H1 (cell line): ENCODE measurements at regions not wholly inside any gene's neighbourhood (a gene's known extent, or its start where the extent isn't known, plus 50 kb on each side); places are given as distances from the start of the nearest gene placed in this dataset.

Experiments used
- CTCF ChIA-PET: fragments of 300-600 bp; sonication (Branson Sonifier 250); formaldehyde crosslinking; loops from one replicate; lab custom pipeline; 2021; ENCODE audit not compliant: partially characterized antibody; lab: Charles Lee
- POLR2A ChIA-PET: fragments of 300-600 bp; sonication (Branson Sonifier 250); formaldehyde crosslinking; loops from one replicate; lab custom pipeline; 2021; ENCODE audit warnings: inconsistent platforms; ENCODE audit not compliant: partially characterized antibody; lab: Charles Lee
- DNase-seq, 2 experiments: peaks; one replicate each; pipeline versions ENCODE4 v3.0.0 to v3.0.0-alpha.2; 2010 to 2022; ENCODE audit warnings: low spot score in 2 of 2, low read depth in 1 of 2, mixed read lengths in 1 of 2
- FAIRE-seq: peaks from 2 replicates; lab custom pipeline; 2011; peaks lifted over from hg19 to GRCh38; lab: Jason Lieb, UNC
- H2AFZ ChIP-seq: 2 replicates; pipeline ENCODE4 v1.8.1; 2012; ENCODE audit warnings: low read length, inconsistent platforms
- H2AK5ac ChIP-seq: 2 replicates; pipeline ENCODE4 v1.6.1; 2013; ENCODE audit warnings: low read depth, low read length
- H2BK120ac ChIP-seq: replicated peaks from 2 replicates; pipeline ENCODE3; 2013; ENCODE audit warnings: low read depth, low read length, inconsistent platforms
- H2BK12ac ChIP-seq: 2 replicates; pipeline ENCODE4 v1.6.1; 2013; ENCODE audit warnings: low read depth, low read length
- H2BK15ac ChIP-seq: 2 replicates; pipeline ENCODE4 v1.6.1; 2013; ENCODE audit warnings: low read length
- H2BK20ac ChIP-seq: 2 replicates; pipeline ENCODE4 v1.6.1; 2013; ENCODE audit warnings: low read length
- H2BK5ac ChIP-seq: 2 replicates; pipeline ENCODE4 v1.6.1; 2013; ENCODE audit warnings: low read depth, low read length
- H3K14ac ChIP-seq: 2 replicates; pipeline ENCODE4 v1.6.1; 2013; ENCODE audit warnings: inconsistent platforms; ENCODE audit not compliant: insufficient read length
- H3K18ac ChIP-seq: 2 replicates; pipeline ENCODE4 v1.6.1; 2013; ENCODE audit warnings: low read length; ENCODE audit errors: extremely low read depth
- H3K23ac ChIP-seq: 2 replicates; pipeline ENCODE4 v1.6.1; 2013; ENCODE audit warnings: inconsistent platforms; ENCODE audit not compliant: insufficient read length
- H3K23me2 ChIP-seq: 2 replicates; pipeline ENCODE4 v1.6.1; 2013; ENCODE audit warnings: low read depth, low read length
- H3K27ac ChIP-seq: 2 replicates; pipeline ENCODE4 v1.6.1; 2011; ENCODE audit warnings: low read depth, low read length, inconsistent platforms
- H3K27me3 ChIP-seq, 4 experiments: replicated peaks in 1 of 4; 1 replicate in 1 of 4; 2 replicates in 3 of 4; pipeline versions ENCODE4 v1.6.1 to v1.8.1; 2011 to 2013; ENCODE audit warnings: low read length in 3 of 4, mild to moderate bottlenecking in 3 of 4, inconsistent platforms in 2 of 4, mixed read lengths in 2 of 4, moderate library complexity in 1 of 4; ENCODE audit not compliant: control insufficient read depth in 3 of 4, insufficient read depth in 3 of 4; ENCODE audit errors: extremely low read depth in 1 of 4
- H3K36me3 ChIP-seq, 4 experiments: 2 replicates each; pipeline versions ENCODE4 v1.6.1 to v1.8.1; 2011 to 2013; ENCODE audit warnings: mild to moderate bottlenecking in 4 of 4, low read length in 3 of 4, moderate library complexity in 2 of 4, control low read depth in 1 of 4, inconsistent platforms in 1 of 4; ENCODE audit not compliant: insufficient read depth in 4 of 4, control insufficient read depth in 2 of 4
- H3K4ac ChIP-seq: replicated peaks from 2 replicates; pipeline ENCODE3; 2013; ENCODE audit warnings: low read length, low read depth, mixed read lengths, inconsistent platforms; ENCODE audit not compliant: insufficient read length
- H3K4me1 ChIP-seq, 4 experiments: replicated peaks in 1 of 4; 1 replicate in 1 of 4; 2 replicates in 3 of 4; pipeline versions ENCODE4 v1.6.1 to v1.8.1; 2011 to 2013; ENCODE audit warnings: low read length in 3 of 4, inconsistent platforms in 2 of 4, mixed read lengths in 1 of 4; ENCODE audit not compliant: insufficient read depth in 4 of 4, control insufficient read depth in 3 of 4
- H3K4me2 ChIP-seq, 2 experiments: 2 replicates each; pipeline versions ENCODE4 v1.6.1 to v1.8.1; 2011 to 2013; ENCODE audit warnings: low read depth in 2 of 2, low read length in 2 of 2, control low read depth in 1 of 2, inconsistent platforms in 1 of 2, mild to moderate bottlenecking in 1 of 2; ENCODE audit not compliant: insufficient read depth in 1 of 2
- H3K4me3 ChIP-seq, 4 experiments: fragments of 200-600, 300-600 bp in 1 of 4; sonication (generic), shearing (Covaris generic), sonication (Bioruptor Twin) in 1 of 4; 2 replicates each; pipeline versions ENCODE4 v1.5.1 to v1.8.1; 2011 to 2016; ENCODE audit warnings: low read length in 4 of 4, low read depth in 3 of 4, control low read depth in 2 of 4, inconsistent platforms in 2 of 4, mild to moderate bottlenecking in 2 of 4, mixed read lengths in 1 of 4, moderate library complexity in 1 of 4; ENCODE audit not compliant: insufficient read depth in 2 of 4; ENCODE audit errors: extremely low read depth in 1 of 4
- H3K56ac ChIP-seq: replicated peaks from 2 replicates; pipeline ENCODE3; 2013; ENCODE audit warnings: low read depth, mild to moderate bottlenecking, mixed read lengths, low read length, inconsistent platforms; ENCODE audit not compliant: insufficient read length
- H3K79me1 ChIP-seq: 2 replicates; pipeline ENCODE4 v1.6.1; 2013; ENCODE audit warnings: low read depth, low read length, control low read depth
- H3K79me2 ChIP-seq, 2 experiments: 2 replicates each; pipeline versions ENCODE4 v1.6.1 to v1.8.1; 2012 to 2013; ENCODE audit warnings: low read length in 2 of 2, mild to moderate bottlenecking in 2 of 2, inconsistent platforms in 1 of 2; ENCODE audit not compliant: insufficient read depth in 2 of 2, control insufficient read depth in 1 of 2
- H3K9ac ChIP-seq, 4 experiments: replicated peaks in 1 of 4; 1 replicate in 1 of 4; 2 replicates in 3 of 4; pipeline versions ENCODE4 v1.6.1 to v1.8.1; 2011 to 2013; ENCODE audit warnings: low read depth in 3 of 4, low read length in 3 of 4, control low read depth in 2 of 4, mild to moderate bottlenecking in 2 of 4, moderate library complexity in 2 of 4, inconsistent platforms in 1 of 4; ENCODE audit errors: extremely low read depth in 1 of 4
- H3K9me3 ChIP-seq, 2 experiments: 2 replicates each; pipeline versions ENCODE4 v1.6.1 to v1.8.1; 2012 to 2013; ENCODE audit warnings: mild to moderate bottlenecking in 2 of 2, moderate library complexity in 2 of 2, control low read depth in 1 of 2, inconsistent platforms in 1 of 2, low read depth in 1 of 2, low read length in 1 of 2, mixed read lengths in 1 of 2; ENCODE audit not compliant: insufficient read depth in 2 of 2
- H4K20me1 ChIP-seq, 2 experiments: replicated peaks in 1 of 2; 2 replicates each; pipeline versions ENCODE3 to v1.8.1; 2011 to 2013; ENCODE audit warnings: inconsistent platforms in 2 of 2, low read length in 2 of 2, mild to moderate bottlenecking in 1 of 2; ENCODE audit not compliant: insufficient read depth in 2 of 2, control insufficient read depth in 1 of 2
- H4K5ac ChIP-seq: 2 replicates; pipeline ENCODE4 v1.6.1; 2013; ENCODE audit warnings: low read length, low read depth, mixed read lengths, inconsistent platforms; ENCODE audit not compliant: insufficient read length
- H4K8ac ChIP-seq: 2 replicates; pipeline ENCODE4 v1.8.0; 2013; ENCODE audit warnings: mild to moderate bottlenecking, moderate library complexity, low read length, inconsistent platforms; ENCODE audit not compliant: insufficient read depth; ENCODE audit errors: extremely low read depth
- H4K91ac ChIP-seq: replicated peaks from 2 replicates; pipeline ENCODE3; 2013; ENCODE audit warnings: low read length, mixed read lengths, inconsistent platforms; ENCODE audit not compliant: insufficient read length
- RXRA ChIP-seq: IDR thresholded peaks from 2 replicates; pipeline ENCODE4 v1.6.1; 2011; ENCODE audit warnings: low read depth, mild to moderate bottlenecking, low read length, moderate library complexity; ENCODE audit not compliant: insufficient read depth
- SP4 ChIP-seq: IDR thresholded peaks from 2 replicates; pipeline ENCODE4 v1.6.1; 2012; ENCODE audit warnings: low read length, inconsistent platforms
- WGBS, 2 experiments: shearing (Covaris generic) in 1 of 2; methylation state at CpG; one replicate each; pipeline versions ENCODE4 v1.1.6 to v1.1.7; 2013 to 2015; ENCODE audit warnings: low lambda C conversion rate in 2 of 2, mixed read lengths in 2 of 2, inconsistent platforms in 1 of 2, low coverage in 1 of 2, missing lambda C conversion rate in 1 of 2; ENCODE audit not compliant: insufficient replicate concordance in 2 of 2, insufficient coverage in 1 of 2, insufficient read length in 1 of 2; ENCODE audit errors: extremely low coverage in 1 of 2, missing lambda C conversion rate in 1 of 2; 5-methylcytosine and 5-hydroxymethylcytosine counted together

GRCh38 chr2:150127346-150127990, 360.0 kb downstream of the RND3 start:
- Histone ChIP-seq H2BK120ac (no peak overlapping the region), H3K79me1 (no peaks in the 10 kb centered on the region), H3K23me2 (no peaks in the 10 kb centered on the region), H3K4ac (no peak overlapping the region), H4K91ac (no peak overlapping the region), H3K9me3 (peaks cover 0 to 4% of the 10 kb centered on the region in 2 experiments; a peak in 1 of 4 replicates), H3K56ac (no peak overlapping the region), H4K20me1 (no peaks in the 10 kb centered on the region), H3K27me3 (peaks cover 0 to 1% (median 0%) of the 10 kb centered on the region in 4 experiments; a peak in 1 of 7 replicates), H3K4me3 (no peak overlapping the region), H2BK20ac (no peak overlapping the region), H3K14ac (no peak overlapping the region), H3K9ac (no peak overlapping the region), H3K36me3 (no peaks in the 10 kb centered on the region), H3K4me1 (peaks cover 0 to 5% (median 1%) of the 10 kb centered on the region in 4 experiments; a peak in 3 of 7 replicates), H2AFZ (no peak overlapping the region), H3K79me2 (no peaks in the 10 kb centered on the region), H2BK12ac (no peak overlapping the region), H2BK5ac (no peak overlapping the region), H2AK5ac (no peak overlapping the region), H3K4me2 (no peak overlapping the region), H3K18ac (no peak overlapping the region), H3K23ac (no peak overlapping the region), H4K8ac (no peak overlapping the region), H4K5ac (no peak overlapping the region), H3K27ac (no peak overlapping the region), H2BK15ac (no peak overlapping the region)
- WGBS, 2 experiments: 93% methylated on average over 6 of the region's 6 CpGs; no CpG with 5 or more reads in 1 of the 2 experiments
- ChIA-PET POLR2A (no interaction called here), CTCF (interaction anchor here (0.8 to 1.5 kb wide), 2 partner anchors 13 to 62 kb away, joined by 3 to 4 read pairs; no protein-coding TSS in a partner anchor)
- no peak for FAIRE-seq
- DNase-seq: no peak
- TF ChIP-seq SP4 (no peak), RXRA (no peak)
